ENCODE measurements at regions not wholly inside any gene's neighbourhood (a gene's known extent, or its start where the extent isn't known, plus 50 kb on each side); places are given as distances from the start of the nearest gene placed in this dataset.

DNA sequence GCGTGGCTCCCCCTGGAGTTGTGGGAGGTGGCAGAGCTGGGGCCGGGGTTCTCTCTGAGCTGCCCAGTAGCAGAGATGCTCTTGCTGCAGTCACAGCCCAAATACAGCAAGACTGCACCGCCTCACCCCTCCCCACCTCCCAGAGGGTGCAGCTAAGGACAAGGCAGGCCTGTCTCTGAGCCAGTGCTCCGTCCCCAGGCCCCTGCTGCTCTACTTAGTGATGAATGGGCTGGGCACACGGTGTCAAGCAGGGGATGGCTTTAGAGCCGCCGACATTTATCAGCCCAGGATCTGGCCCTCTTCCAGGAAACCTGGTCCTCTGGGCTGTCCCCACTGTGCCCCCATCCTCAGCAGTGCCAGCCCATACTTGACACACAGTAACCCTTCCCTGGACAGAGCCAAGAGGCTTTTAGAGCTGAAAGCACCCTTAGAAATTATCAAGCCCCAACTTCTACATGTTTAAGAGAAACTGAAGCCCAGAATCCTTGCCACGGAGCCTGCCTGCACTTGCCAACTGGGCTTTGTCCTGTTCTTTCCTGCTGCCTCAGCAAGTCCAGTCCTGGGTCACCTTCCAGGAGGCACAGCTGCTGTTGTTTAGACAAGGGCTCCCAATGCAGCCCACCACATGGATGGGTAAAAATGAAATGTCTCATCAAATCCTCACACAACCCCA lies 137.1 kb upstream of the UNC5B start:
- no peak; the same call in 2 of the 3 replicates for ATAC-seq (ENCODE audit: low read depth)

GRCh38 chr10:71075759-71076472 lies 136.5 kb upstream of the UNC5B start:
- peak; percentile 24 for DNase-seq (ENCODE audit: low spot score)
- Histone ChIP-seq H3K27ac (ENCODE audit: poor library complexity, severe bottlenecking) (no peak overlapping the region), H3K27me3 (ENCODE audit: insufficient read depth, poor library complexity, severe bottlenecking) (no peaks in the 10 kb centered on the region)

More for the DNA sequence above, 137.1 kb upstream of the UNC5B start:
- TF ChIP-seq CTCF (IDR thresholded peaks at IDR 0.05; ENCODE audit: poor library complexity, severe bottlenecking) = no peak
- Histone ChIP-seq H3K36me3 (ENCODE audit: low read depth) (no peaks in the 10 kb centered on the region), H3K4me3 (ENCODE audit: severe bottlenecking) (no peak overlapping the region), H3K27ac (ENCODE audit: poor library complexity, severe bottlenecking) (no peak overlapping the region), H3K9me3 (ENCODE audit: severe bottlenecking) (no peaks in the 10 kb centered on the region), H3K27me3 (ENCODE audit: insufficient read depth, poor library complexity, severe bottlenecking) (no peaks in the 10 kb centered on the region), H3K4me1 (ENCODE audit: insufficient read depth, poor library complexity, severe bottlenecking) (peaks cover 8% of the 10 kb centered on the region)
- DNase-seq (ENCODE audit: low spot score) = peak; percentile 29

DNA sequence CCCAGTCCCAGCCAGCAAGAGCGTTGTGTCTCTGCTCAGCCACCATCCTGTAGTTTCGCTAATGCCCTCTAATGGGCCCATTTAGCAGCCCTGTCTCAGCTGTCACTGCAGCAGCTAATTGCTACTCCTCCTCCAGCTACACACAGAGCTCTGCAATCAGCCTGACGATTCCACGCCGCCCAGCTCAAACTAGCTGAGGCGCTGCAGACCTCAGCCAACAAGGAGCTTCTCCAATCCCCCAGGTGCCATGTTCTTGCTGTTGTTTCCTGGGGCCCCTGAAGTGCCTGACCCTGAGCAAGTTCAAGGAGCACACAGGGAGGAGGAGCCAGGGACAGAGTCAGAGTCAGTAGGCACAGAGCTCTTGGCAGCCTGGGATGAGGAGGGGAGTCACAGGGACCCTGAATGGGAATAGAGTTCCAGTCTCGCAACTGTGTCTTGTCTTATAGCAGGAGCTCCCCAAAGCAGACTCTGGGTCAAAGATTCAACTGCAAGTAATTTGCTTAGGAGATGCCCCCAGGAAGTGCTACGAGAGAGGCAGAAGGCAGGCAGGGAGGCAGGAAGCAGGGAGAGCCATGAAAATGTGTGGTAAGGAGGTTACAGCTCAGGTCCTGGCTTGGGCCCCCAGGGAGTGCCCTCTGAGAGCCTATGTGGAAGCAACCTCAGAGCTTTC lies 135.8 kb upstream of the UNC5B start:
- no peak for TF ChIP-seq CTCF (IDR thresholded peaks at IDR 0.05; ENCODE audit: poor library complexity, severe bottlenecking)
- Histone ChIP-seq H3K27ac (ENCODE audit: poor library complexity, severe bottlenecking) (no peak overlapping the region), H3K9me3 (ENCODE audit: severe bottlenecking) (no peaks in the 10 kb centered on the region), H3K27me3 (ENCODE audit: insufficient read depth, poor library complexity, severe bottlenecking) (no peaks in the 10 kb centered on the region), H3K4me1 (ENCODE audit: insufficient read depth, poor library complexity, severe bottlenecking) (peaks cover 8% of the 10 kb centered on the region), H3K4me3 (ENCODE audit: severe bottlenecking) (no peak overlapping the region), H3K36me3 (ENCODE audit: low read depth) (no peaks in the 10 kb centered on the region)
- DNase-seq (ENCODE audit: low spot score) = peak; percentile 23
- no peak for ATAC-seq (ENCODE audit: low read depth)

More at GRCh38 chr10:71075759-71076472, 136.5 kb upstream of the UNC5B start:
- ATAC-seq (ENCODE audit: low read depth) = no peak
- Histone ChIP-seq H3K4me3 (ENCODE audit: severe bottlenecking) (no peak overlapping the region), H3K4me1 (ENCODE audit: insufficient read depth, poor library complexity, severe bottlenecking) (peaks cover 8% of the 10 kb centered on the region), H3K9me3 (ENCODE audit: severe bottlenecking) (no peaks in the 10 kb centered on the region), H3K36me3 (ENCODE audit: low read depth) (no peaks in the 10 kb centered on the region)
- TF ChIP-seq CTCF (IDR thresholded peaks at IDR 0.05; ENCODE audit: poor library complexity, severe bottlenecking) = no peak

DNA sequence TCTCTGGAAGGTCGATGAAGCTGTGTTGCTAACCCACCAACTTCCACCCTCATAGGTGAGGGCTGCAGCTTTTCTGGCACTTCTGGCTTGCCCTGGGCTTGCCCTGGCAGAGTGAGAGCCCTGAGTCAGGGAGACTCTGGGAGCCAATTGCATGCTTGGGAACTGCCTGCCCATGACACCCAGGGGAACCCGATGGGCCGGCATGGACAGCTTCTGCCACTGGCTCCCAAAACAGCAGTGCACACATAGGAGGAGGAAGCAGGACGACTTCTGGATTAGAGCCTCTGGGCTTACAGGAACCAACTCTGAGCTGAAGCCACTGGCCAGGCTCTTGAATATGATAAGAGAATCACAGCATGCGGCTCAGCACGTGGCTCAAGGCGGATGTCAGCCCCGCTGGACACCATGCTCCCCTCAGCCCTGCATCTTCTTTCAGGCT lies 135.2 kb upstream of the UNC5B start:
- ATAC-seq (ENCODE audit: low read depth) (peak; percentile 42; the same call in 2 of the 3 replicates), DNase-seq (ENCODE audit: low spot score) (peak; percentile 27)
- Histone ChIP-seq H3K36me3 (ENCODE audit: low read depth) (no peaks in the 10 kb centered on the region), H3K4me1 (ENCODE audit: insufficient read depth, poor library complexity, severe bottlenecking) (peaks cover 8% of the 10 kb centered on the region), H3K27me3 (ENCODE audit: insufficient read depth, poor library complexity, severe bottlenecking) (no peaks in the 10 kb centered on the region), H3K27ac (ENCODE audit: poor library complexity, severe bottlenecking) (no peak overlapping the region), H3K4me3 (ENCODE audit: severe bottlenecking) (no peak overlapping the region), H3K9me3 (ENCODE audit: severe bottlenecking) (no peaks in the 10 kb centered on the region)
- no peak for TF ChIP-seq CTCF (IDR thresholded peaks at IDR 0.05; ENCODE audit: poor library complexity, severe bottlenecking)

Measured in RWPE2 (cell line).